Common myeloid progenitor, CD34-positive (primary cell): ENCODE measurements at regions not wholly inside any gene's neighbourhood (a gene's known extent, or its start where the extent isn't known, plus 50 kb on each side); places are given as distances from the start of the nearest gene placed in this dataset.
"Not testable (repeated sequence)": the region's sequence is repeated elsewhere in the genome, so short reads cannot be mapped to it uniquely, and the experiment has no call there.

ENCODE experiments used
- CTCF ChIA-PET: fragments of 350-600 bp; sonication (Branson Sonifier 250); formaldehyde crosslinking; loops from one replicate; lab custom pipeline; 2021; ENCODE audit warnings: antibody characterized with exemption; lab: Charles Lee
- POLR2A ChIA-PET: fragments of 350-600 bp; sonication (Branson Sonifier 250); formaldehyde crosslinking; loops from one replicate; lab custom pipeline; 2021; ENCODE audit warnings: antibody characterized with exemption; lab: Charles Lee
- DNase-seq, 3 donors: peaks; one replicate each; pipeline versions ENCODE4 v3.0.0 to v3.0.0-alpha.2; 2013
- H3K27ac ChIP-seq, 2 experiments: 1 replicate in 1 of 2; 2 replicates in 1 of 2; pipeline ENCODE4 v1.7.0; 2013; ENCODE audit warnings: inconsistent platforms in 2 of 2, low read length in 2 of 2, mild to moderate bottlenecking in 2 of 2, low read depth in 1 of 2, moderate library complexity in 1 of 2; ENCODE audit not compliant: severe bottlenecking in 2 of 2, insufficient read depth in 1 of 2, poor library complexity in 1 of 2
- H3K27me3 ChIP-seq, 5 experiments: replicated peaks in 2 of 5; 1 replicate in 3 of 5; 2 replicates in 2 of 5; pipeline versions ENCODE4 v1.6.1 to v1.7.0; 2013; ENCODE audit warnings: low read length in 4 of 5, mild to moderate bottlenecking in 2 of 5, moderate library complexity in 2 of 5, inconsistent platforms in 1 of 5; ENCODE audit not compliant: insufficient read depth in 5 of 5, control insufficient read depth in 4 of 5
- H3K36me3 ChIP-seq, 4 experiments: 1 replicate in 2 of 4; 2 replicates in 2 of 4; pipeline versions ENCODE4 v1.6.1 to v1.7.0; 2013; ENCODE audit warnings: low read length in 3 of 4, control low read depth in 1 of 4, mild to moderate bottlenecking in 1 of 4; ENCODE audit not compliant: control insufficient read depth in 4 of 4, insufficient read depth in 4 of 4
- H3K4me1 ChIP-seq, 4 experiments: 1 replicate in 3 of 4; 2 replicates in 1 of 4; pipeline versions ENCODE4 v1.6.1 to v1.7.1; 2013; ENCODE audit warnings: low read length in 3 of 4, mild to moderate bottlenecking in 3 of 4, control low read depth in 1 of 4, inconsistent platforms in 1 of 4, moderate library complexity in 1 of 4; ENCODE audit not compliant: control insufficient read depth in 4 of 4, insufficient read depth in 4 of 4; ENCODE audit errors: control extremely low read depth in 1 of 4
- H3K4me3 ChIP-seq, 7 experiments: 1 replicate in 4 of 7; 2 replicates in 3 of 7; pipeline versions ENCODE4 v1.5.1 to v1.7.0; 2013; ENCODE audit warnings: mild to moderate bottlenecking in 7 of 7, low read length in 6 of 7, moderate library complexity in 6 of 7, inconsistent platforms in 2 of 7, low read depth in 2 of 7, control low read depth in 1 of 7; ENCODE audit not compliant: insufficient read depth in 4 of 7, control insufficient read depth in 1 of 7; ENCODE audit errors: extremely low read depth in 1 of 7
- H3K9me3 ChIP-seq, 5 experiments: 1 replicate in 4 of 5; 2 replicates in 1 of 5; pipeline versions ENCODE4 v1.6.1 to v1.7.1; 2013; ENCODE audit warnings: low read length in 4 of 5, mild to moderate bottlenecking in 2 of 5, inconsistent platforms in 1 of 5, low read depth in 1 of 5, moderate library complexity in 1 of 5; ENCODE audit not compliant: control insufficient read depth in 4 of 5, insufficient read depth in 2 of 5; ENCODE audit errors: control extremely low read depth in 1 of 5
- WGBS: methylation state at CpG from one replicate; pipeline ENCODE4 v1.1.5; 2013; ENCODE audit not compliant: insufficient coverage; 5-methylcytosine and 5-hydroxymethylcytosine counted together

DNA sequence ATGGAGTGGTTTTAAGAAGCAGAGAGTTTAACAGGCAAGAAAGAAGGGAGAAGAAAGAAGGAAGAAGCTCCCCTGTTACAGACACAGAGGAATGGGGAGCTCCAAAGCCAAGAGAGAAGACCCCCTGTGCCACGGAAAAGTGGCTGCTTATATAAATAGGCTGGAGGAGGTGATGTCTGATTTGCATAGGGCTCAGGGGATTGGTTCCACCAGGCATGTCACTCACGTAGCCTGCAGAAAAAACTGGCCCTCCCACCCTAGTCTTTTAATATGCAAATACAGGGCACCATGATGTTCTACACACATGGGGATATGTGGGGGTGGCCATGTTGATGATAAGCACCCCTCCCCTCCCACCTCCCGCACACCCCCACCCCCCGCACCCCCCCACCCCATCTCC lies 99.6 kb downstream of the ETS2 start:
- POLR2A ChIA-PET = no interaction called here
- no peak overlapping the region for H3K4me3 ChIP-seq
- H3K4me1 ChIP-seq = no peaks in the 10 kb centered on the region
- no peaks in the 10 kb centered on the region for H3K27me3 ChIP-seq
- no peak for DNase-seq
- WGBS = no CpG with 5 or more reads among the region's 4 CpGs
- no peaks in the 10 kb centered on the region for H3K36me3 ChIP-seq
- CTCF ChIA-PET = interaction anchor here (0.8 kb wide), 1 partner anchor 18 kb away, joined by 4 read pairs; no protein-coding TSS in a partner anchor
- H3K27ac ChIP-seq = no peak overlapping the region
- H3K9me3 ChIP-seq = peaks cover 2 to 12% (median 6%) of the 10 kb centered on the region in 5 experiments

DNA sequence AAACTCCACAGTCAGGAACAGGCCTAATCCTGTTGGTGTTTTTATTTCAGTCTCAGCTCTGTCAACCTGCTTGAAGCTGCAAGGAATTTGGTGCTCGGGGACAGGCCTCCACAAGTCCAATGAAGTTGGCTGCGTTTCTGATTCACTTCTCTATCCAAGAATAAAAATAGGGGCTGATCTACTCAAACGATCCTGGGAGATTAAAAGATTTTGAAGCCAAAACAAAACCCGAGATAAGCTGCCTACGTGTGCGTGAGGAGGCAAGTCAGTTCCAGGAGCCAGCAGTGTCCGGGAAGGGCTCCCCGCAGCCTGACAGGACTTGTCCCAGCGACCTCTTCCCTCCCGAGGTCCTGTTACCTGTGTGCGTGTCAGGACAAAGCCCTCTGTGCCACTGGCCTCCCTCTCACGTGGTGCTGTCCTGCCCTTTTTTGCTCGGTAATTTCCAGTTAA lies 98.0 kb downstream of the ETS2 start:
- CTCF ChIA-PET = no interaction called here
- Histone ChIP-seq H3K9me3 (peaks cover 3 to 17% (median 9%) of the 10 kb centered on the region in 5 experiments), H3K27me3 (no peaks in the 10 kb centered on the region), H3K4me1 (no peaks in the 10 kb centered on the region), H3K36me3 (no peaks in the 10 kb centered on the region), H3K27ac (no peak overlapping the region), H3K4me3 (no peak overlapping the region)
- POLR2A ChIA-PET = no interaction called here
- no peak for DNase-seq
- 86% methylated on average over 9 of the region's 13 CpGs for WGBS

DNA sequence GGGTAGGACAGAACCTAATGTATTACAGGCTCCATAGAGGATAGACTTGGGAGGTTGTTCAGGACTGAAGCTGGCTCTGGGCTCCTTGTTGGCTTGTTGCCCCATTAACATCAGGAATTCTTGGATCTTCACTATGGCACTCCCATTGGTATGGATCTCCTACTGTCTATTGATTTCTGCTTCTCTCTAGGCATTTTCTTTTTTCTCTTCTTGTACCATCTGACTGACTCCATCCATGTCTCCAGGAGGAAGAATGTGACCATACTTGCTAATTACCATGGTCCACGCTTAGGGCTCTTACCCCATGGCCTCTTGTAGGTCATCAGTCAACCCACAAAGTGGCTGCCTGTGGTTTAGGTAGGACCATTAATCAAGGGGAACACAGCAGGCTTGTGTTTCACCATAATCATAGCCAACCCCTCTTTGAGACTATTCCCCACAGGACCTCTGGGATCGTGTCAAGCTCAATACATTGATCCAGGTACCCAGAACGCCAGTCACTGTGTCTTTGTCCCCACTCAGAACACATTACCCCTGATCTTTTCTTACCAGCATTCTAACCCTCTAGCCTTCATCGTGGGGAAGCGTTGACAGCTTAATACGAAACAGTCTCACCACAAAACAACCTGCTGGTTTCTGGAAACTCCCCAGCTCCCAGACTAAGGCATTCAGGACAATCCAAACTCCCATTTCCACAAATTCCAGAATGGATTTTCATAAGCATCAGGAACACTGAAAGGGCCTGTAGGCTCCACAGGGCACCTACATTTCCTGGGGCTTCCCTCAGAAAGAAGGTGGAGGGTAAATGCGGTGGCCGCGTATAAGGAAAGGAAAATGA lies 97.1 kb downstream of the ETS2 start:
- CTCF ChIA-PET = no interaction called here

DNA sequence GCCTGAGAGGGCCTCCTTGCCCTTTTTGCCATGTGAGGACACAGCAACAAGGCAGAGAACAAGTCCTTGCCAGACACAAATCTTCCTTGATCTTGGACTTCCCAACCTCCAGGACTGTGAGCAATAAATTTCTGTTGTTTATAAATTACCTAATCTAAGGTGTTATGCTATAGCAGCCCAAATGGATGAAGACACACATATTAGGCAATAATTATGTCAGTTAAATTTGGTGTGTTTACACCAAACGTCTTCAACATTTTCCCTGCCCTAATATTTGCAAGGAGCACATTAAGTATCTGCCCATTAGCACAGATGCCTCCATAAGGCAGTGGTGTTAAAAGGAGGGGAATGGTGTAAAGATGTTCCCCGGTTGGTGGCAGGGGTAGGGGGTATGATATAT lies 94.8 kb downstream of the ETS2 start:
- Histone ChIP-seq H3K27me3 (no peaks in the 10 kb centered on the region), H3K27ac (no peak overlapping the region), H3K36me3 (no peaks in the 10 kb centered on the region), H3K4me3 (no peak overlapping the region), H3K4me1 (peaks cover 0 to 7% (median 0%) of the 10 kb centered on the region in 4 experiments), H3K9me3 (peaks cover 3 to 17% (median 9%) of the 10 kb centered on the region in 5 experiments)
- WGBS = no CpG with 5 or more reads among the region's 2 CpGs
- ChIA-PET CTCF (no interaction called here), POLR2A (no interaction called here)
- DNase-seq = no peak

More for the DNA sequence above, 97.1 kb downstream of the ETS2 start:
- 98% methylated on average over 8 of the region's 9 CpGs for WGBS
- Histone ChIP-seq H3K4me3 (no peak overlapping the region), H3K36me3 (no peaks in the 10 kb centered on the region), H3K4me1 (peaks cover 0 to 5% (median 0%) of the 10 kb centered on the region in 4 experiments), H3K9me3 (peaks cover 3 to 17% (median 9%) of the 10 kb centered on the region in 5 experiments), H3K27me3 (no peaks in the 10 kb centered on the region), H3K27ac (no peak overlapping the region)
- POLR2A ChIA-PET = no interaction called here
- DNase-seq = no peak

DNA sequence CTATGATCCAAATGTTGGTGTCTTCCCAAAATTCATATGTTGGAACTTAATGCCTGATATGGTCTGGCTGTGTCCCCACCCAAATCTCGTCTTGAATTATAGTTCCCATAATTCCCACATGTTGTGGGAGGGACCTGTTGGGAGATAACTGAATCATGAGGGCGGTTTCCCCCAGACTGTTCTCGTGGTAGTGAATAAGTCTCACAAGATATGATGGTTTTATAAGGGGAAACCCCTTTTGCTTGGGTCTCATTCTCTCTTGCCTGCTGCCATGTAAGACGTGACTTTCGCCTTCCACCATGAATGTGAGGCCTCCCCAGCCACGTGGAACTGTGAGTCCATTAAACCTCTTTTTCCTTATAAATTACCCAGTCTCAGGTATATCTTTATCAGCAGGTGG lies 94.3 kb downstream of the ETS2 start:
- DNase-seq, H3K36me3 ChIP-seq, H3K27ac ChIP-seq, H3K4me3 ChIP-seq, POLR2A ChIA-PET, H3K27me3 ChIP-seq, H3K4me1 ChIP-seq: not testable (repeated sequence)
- H3K9me3 ChIP-seq = peaks cover 3 to 17% (median 9%) of the 10 kb centered on the region in 5 experiments
- CTCF ChIA-PET = interaction anchor here (1.1 kb wide), 1 partner anchor 59 kb away, joined by 3 read pairs; no protein-coding TSS in a partner anchor
- WGBS = 100% methylated on average over 2 of the region's 6 CpGs

DNA sequence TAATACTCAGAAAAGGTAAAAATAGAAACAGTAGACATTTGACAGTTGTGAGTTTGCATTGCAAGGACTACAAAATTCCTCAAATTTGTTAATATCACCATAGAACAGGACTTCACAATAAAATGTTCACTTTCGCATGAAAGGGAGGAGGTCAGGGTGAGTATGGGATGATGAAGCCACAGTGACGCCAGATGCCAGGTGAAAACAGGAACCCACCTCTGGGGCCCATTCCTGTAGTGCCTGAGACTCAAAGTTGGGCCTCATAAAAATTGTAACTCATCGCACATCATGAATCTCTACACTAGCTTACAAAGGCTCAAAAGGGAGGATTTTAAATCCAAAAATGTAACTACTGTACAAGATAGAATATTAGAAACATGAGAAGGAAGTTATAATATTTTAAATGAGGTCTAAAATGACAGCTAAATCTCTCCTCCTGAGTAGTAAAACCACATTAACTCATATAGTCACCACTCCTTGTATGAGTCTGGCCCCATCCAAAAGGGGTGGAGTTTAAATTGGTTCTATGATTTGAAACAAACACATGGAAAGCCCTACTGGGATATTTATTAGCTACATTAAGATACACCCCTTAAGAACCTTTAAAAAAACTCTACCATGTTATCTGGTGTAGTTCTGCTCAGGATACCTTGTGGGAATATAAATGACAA lies 93.7 kb downstream of the ETS2 start:
- peaks cover 0 to 7% (median 0%) of the 10 kb centered on the region in 4 experiments for H3K4me1 ChIP-seq
- no peak overlapping the region for H3K27ac ChIP-seq
- peaks cover 3 to 14% (median 6%) of the 10 kb centered on the region in 5 experiments for H3K9me3 ChIP-seq
- H3K27me3 ChIP-seq = no peaks in the 10 kb centered on the region
- ChIA-PET POLR2A (no interaction called here), CTCF (interaction anchor here (1.1 kb wide), 1 partner anchor 58 kb away, joined by 3 read pairs; no protein-coding TSS in a partner anchor)
- DNase-seq = no peak
- H3K4me3 ChIP-seq = no peak overlapping the region
- no CpG with 5 or more reads among the region's 3 CpGs for WGBS
- H3K36me3 ChIP-seq = no peaks in the 10 kb centered on the region
